ENCODE measurements at regions not wholly inside any gene's neighbourhood (a gene's known extent, or its start where the extent isn't known, plus 50 kb on each side); places are given as distances from the start of the nearest gene placed in this dataset.

DNA sequence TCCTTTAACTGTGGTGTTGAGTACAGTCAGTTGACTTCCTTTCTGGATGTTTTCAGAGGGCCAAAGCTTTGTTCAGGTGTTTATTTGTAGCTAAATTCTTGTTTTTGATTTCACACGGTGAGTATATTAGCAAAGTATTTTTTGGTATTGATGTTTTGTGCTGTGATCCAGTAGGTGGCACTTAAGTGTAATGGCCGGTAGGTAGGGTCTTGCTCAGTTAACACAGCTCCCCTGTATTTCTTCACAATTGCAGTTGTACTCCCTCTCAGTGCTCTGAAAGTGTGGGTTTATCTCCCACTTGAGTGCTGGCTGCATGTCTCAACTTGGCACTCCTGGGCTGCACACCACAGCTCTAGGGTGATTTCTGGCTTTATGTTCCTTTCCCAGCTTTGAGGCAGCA, 339.5 kb downstream of the AEBP2 start:
- no peak for DNase-seq
- TF ChIP-seq EZH2 (optimal IDR thresholded peaks at IDR 0.05; ENCODE audit: low read depth, low read length) = no peak
- TF ChIP-seq, protein P1, sequence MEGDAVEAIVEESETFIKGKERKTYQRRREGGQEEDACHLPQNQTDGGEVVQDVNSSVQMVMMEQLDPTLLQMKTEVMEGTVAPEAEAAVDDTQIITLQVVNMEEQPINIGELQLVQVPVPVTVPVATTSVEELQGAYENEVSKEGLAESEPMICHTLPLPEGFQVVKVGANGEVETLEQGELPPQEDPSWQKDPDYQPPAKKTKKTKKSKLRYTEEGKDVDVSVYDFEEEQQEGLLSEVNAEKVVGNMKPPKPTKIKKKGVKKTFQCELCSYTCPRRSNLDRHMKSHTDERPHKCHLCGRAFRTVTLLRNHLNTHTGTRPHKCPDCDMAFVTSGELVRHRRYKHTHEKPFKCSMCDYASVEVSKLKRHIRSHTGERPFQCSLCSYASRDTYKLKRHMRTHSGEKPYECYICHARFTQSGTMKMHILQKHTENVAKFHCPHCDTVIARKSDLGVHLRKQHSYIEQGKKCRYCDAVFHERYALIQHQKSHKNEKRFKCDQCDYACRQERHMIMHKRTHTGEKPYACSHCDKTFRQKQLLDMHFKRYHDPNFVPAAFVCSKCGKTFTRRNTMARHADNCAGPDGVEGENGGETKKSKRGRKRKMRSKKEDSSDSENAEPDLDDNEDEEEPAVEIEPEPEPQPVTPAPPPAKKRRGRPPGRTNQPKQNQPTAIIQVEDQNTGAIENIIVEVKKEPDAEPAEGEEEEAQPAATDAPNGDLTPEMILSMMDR (IDR thresholded peaks at IDR 0.05; ENCODE audit: low read length) = no peak
- TF ChIP-seq EZH2phosphoT487 (IDR thresholded peaks at IDR 0.05; ENCODE audit: low read length) = no peak
- H3K4me1 ChIP-seq (ENCODE audit: low read length) = no peaks in the 10 kb centered on the region
- no peaks in the 10 kb centered on the region for H3K27me3 ChIP-seq (replicated peaks; ENCODE audit: insufficient read depth, low read length)
- no peaks in the 10 kb centered on the region for H3K9me2 ChIP-seq (replicated peaks; ENCODE audit: insufficient read depth, low read length)
- H3K9ac ChIP-seq (ENCODE audit: low read length) = no peak overlapping the region
- H3K4me3 ChIP-seq (ENCODE audit: low read length) = no peak overlapping the region
- H3K79me2 ChIP-seq (ENCODE audit: low read length) = no peaks in the 10 kb centered on the region
- H3K4me2 ChIP-seq (ENCODE audit: low read depth, low read length) = no peak overlapping the region
- H3F3A ChIP-seq (ENCODE audit: insufficient read depth, low read length) = no peaks in the 10 kb centered on the region
- H3K36me3 ChIP-seq (replicated peaks; ENCODE audit: insufficient read depth, low read length) = no peaks in the 10 kb centered on the region
- no peak overlapping the region for H2AFZ ChIP-seq (ENCODE audit: low read length)
- no peak overlapping the region for H3K27ac ChIP-seq (ENCODE audit: low read length)
- no peaks in the 10 kb centered on the region for H4K20me1 ChIP-seq (ENCODE audit: insufficient read depth, low read length)
- H3K9me3 ChIP-seq (replicated peaks; ENCODE audit: insufficient read depth, low read length) = no peaks in the 10 kb centered on the region

DNA sequence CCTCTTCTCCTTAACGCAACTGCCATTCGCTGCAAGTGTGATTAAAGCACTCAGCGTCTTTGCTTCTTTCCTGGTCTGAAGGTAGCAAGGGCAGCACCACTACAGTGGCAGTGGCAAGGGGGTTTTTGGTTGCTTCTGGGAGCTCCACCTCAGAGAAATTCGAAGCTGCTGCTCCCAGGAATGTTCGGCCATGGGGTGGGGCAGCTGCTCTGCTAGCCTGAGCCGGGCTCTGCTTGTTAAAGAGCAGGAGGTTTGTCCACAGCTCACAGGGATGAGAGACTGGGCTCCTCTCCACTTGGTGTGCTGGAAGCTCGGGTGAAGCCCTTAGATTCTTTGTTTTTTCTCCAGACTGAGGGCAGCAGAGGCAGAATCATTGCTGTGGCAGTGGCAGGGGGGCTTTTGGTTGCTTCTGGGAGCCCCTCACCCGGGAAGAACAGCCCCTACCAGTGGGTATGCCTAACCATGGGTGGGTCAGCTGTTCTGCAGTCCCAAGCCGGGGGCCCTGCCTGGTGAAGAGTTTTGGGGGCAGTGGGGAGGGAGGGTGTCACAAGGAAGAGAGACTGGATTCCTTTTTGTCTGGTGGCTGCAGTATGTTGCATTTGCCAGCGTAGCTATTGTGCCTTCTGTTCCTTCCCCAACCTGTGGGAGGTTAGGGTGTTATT, 340.2 kb downstream of the AEBP2 start:
- H3K4me2 ChIP-seq (ENCODE audit: low read depth, low read length) = no peak overlapping the region
- no peaks in the 10 kb centered on the region for H3K9me2 ChIP-seq (replicated peaks; ENCODE audit: insufficient read depth, low read length)
- no peaks in the 10 kb centered on the region for H3K27me3 ChIP-seq (replicated peaks; ENCODE audit: insufficient read depth, low read length)
- DNase-seq = no peak
- H3K9ac ChIP-seq (ENCODE audit: low read length) = no peak overlapping the region
- no peak overlapping the region for H2AFZ ChIP-seq (ENCODE audit: low read length)
- no peaks in the 10 kb centered on the region for H4K20me1 ChIP-seq (ENCODE audit: insufficient read depth, low read length)
- no peaks in the 10 kb centered on the region for H3K4me1 ChIP-seq (ENCODE audit: low read length)
- H3K9me3 ChIP-seq (replicated peaks; ENCODE audit: insufficient read depth, low read length) = no peaks in the 10 kb centered on the region
- no peaks in the 10 kb centered on the region for H3K79me2 ChIP-seq (ENCODE audit: low read length)
- H3K27ac ChIP-seq (ENCODE audit: low read length) = no peak overlapping the region
- H3K36me3 ChIP-seq (replicated peaks; ENCODE audit: insufficient read depth, low read length) = no peaks in the 10 kb centered on the region
- no peaks in the 10 kb centered on the region for H3F3A ChIP-seq (ENCODE audit: insufficient read depth, low read length)
- no peak overlapping the region for H3K4me3 ChIP-seq (ENCODE audit: low read length)
- TF ChIP-seq EZH2phosphoT487 (IDR thresholded peaks at IDR 0.05; ENCODE audit: low read length) (no peak), EZH2 (optimal IDR thresholded peaks at IDR 0.05; ENCODE audit: low read depth, low read length) (no peak)
- TF ChIP-seq, protein P1 (IDR thresholded peaks at IDR 0.05; ENCODE audit: low read length) = no peak

DNA sequence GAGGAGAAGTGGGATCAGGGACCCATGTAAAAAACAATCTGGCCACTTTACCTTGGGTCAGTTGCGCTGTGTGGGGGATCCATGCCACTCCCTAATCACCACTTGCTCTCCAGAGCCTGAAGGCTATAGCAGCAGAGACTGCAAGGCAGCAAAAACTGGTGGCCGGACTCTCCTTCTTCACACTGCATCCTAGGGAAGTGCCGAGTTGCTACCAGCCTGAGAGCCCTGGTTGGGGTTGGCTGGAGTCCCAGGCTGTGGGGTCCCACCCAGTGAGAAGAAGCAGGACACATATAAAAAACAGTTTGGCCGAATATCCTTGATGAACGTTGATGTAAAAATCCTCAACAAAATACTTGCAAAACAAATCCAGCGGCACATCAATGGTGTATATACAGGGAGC, 341.2 kb downstream of the AEBP2 start:
- H3K79me2 ChIP-seq (ENCODE audit: low read length) = no peaks in the 10 kb centered on the region
- no peak overlapping the region for H2AFZ ChIP-seq (ENCODE audit: low read length)
- DNase-seq = no peak
- H4K20me1 ChIP-seq (ENCODE audit: insufficient read depth, low read length) = no peaks in the 10 kb centered on the region
- H3K4me2 ChIP-seq (ENCODE audit: low read depth, low read length) = no peak overlapping the region
- H3K27me3 ChIP-seq (replicated peaks; ENCODE audit: insufficient read depth, low read length) = no peaks in the 10 kb centered on the region
- no peak overlapping the region for H3K9ac ChIP-seq (ENCODE audit: low read length)
- TF ChIP-seq EZH2phosphoT487 (IDR thresholded peaks at IDR 0.05; ENCODE audit: low read length) (no peak), EZH2 (optimal IDR thresholded peaks at IDR 0.05; ENCODE audit: low read depth, low read length) (no peak)
- TF ChIP-seq, protein P1 (IDR thresholded peaks at IDR 0.05; ENCODE audit: low read length) = no peak
- H3F3A ChIP-seq (ENCODE audit: insufficient read depth, low read length) = no peaks in the 10 kb centered on the region
- H3K27ac ChIP-seq (ENCODE audit: low read length) = no peak overlapping the region
- H3K9me3 ChIP-seq (replicated peaks; ENCODE audit: insufficient read depth, low read length) = no peaks in the 10 kb centered on the region
- H3K4me1 ChIP-seq (ENCODE audit: low read length) = no peaks in the 10 kb centered on the region
- H3K9me2 ChIP-seq (replicated peaks; ENCODE audit: insufficient read depth, low read length) = no peaks in the 10 kb centered on the region
- H3K4me3 ChIP-seq (ENCODE audit: low read length) = no peak overlapping the region
- no peaks in the 10 kb centered on the region for H3K36me3 ChIP-seq (replicated peaks; ENCODE audit: insufficient read depth, low read length)
